Mesothelial cell of epicardium (in vitro differentiated cells): ENCODE measurements at regions not wholly inside any gene's neighbourhood (a gene's known extent, or its start where the extent isn't known, plus 50 kb on each side); places are given as distances from the start of the nearest gene placed in this dataset.

ENCODE experiments used
- DNase-seq, 2 experiments: peaks; one replicate each; pipeline ENCODE4 v3.0.0; 2021; ENCODE audit warnings: low spot score in 2 of 2; ENCODE audit not compliant: unreplicated experiment in 2 of 2
- H3K27ac Mint-ChIP-seq: 2 replicates; pipeline ENCODE4 v1.8.0; 2021; ENCODE audit warnings: mixed read lengths
- H3K27me3 Mint-ChIP-seq: 2 replicates; pipeline ENCODE4 v1.8.0; 2021; ENCODE audit warnings: low read depth, mixed read lengths
- H3K36me3 Mint-ChIP-seq: 2 replicates; pipeline ENCODE4 v1.8.0; 2021; ENCODE audit warnings: mixed read lengths
- H3K4me1 Mint-ChIP-seq: 2 replicates; pipeline ENCODE4 v1.8.0; 2021; ENCODE audit warnings: mixed read lengths
- H3K4me3 Mint-ChIP-seq: 2 replicates; pipeline ENCODE4 v1.8.0; 2021; ENCODE audit warnings: mild to moderate bottlenecking, moderate library complexity, mixed read lengths
- H3K9me3 Mint-ChIP-seq: 2 replicates; pipeline ENCODE4 v1.8.0; 2021; ENCODE audit warnings: mixed read lengths
- TF ChIP-seq, protein P1 (sequence below): fragments of 200-600 bp; sonication (generic); IDR thresholded peaks from one replicate; pipeline ENCODE4 v1.5.0; 2021; ENCODE audit warnings: antibody characterized with exemption; ENCODE audit not compliant: unreplicated experiment

DNA sequence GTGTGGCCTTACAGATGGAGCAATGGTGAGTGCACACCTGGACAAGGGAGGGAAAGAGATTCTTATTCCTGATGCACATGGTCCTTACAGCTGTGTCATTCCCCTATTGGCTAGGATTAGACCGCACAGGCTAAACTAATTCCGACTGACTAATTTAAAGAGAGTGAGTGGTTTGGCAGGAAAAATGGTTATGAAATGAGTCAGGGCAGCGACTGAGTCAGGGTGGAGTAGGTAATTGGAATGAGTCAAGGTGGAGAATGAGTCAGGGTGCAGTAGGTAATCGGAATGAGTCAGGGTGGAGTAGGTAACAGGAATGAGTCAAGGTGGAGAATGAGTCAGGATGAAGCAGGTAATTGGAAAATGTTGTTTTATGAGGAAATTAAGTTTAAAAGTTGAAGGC is 1353.7 kb upstream of the LRRTM1 start:
- no peak overlapping the region for H3K27ac Mint-ChIP-seq
- no peaks in the 10 kb centered on the region for H3K27me3 Mint-ChIP-seq
- H3K36me3 Mint-ChIP-seq: peaks cover 6% of the 10 kb centered on the region
- no peaks in the 10 kb centered on the region for H3K4me1 Mint-ChIP-seq
- DNase-seq: no peak
- H3K4me3 Mint-ChIP-seq: no peak overlapping the region
- H3K9me3 Mint-ChIP-seq: peaks cover 66% of the 10 kb centered on the region
- TF ChIP-seq, protein P1, sequence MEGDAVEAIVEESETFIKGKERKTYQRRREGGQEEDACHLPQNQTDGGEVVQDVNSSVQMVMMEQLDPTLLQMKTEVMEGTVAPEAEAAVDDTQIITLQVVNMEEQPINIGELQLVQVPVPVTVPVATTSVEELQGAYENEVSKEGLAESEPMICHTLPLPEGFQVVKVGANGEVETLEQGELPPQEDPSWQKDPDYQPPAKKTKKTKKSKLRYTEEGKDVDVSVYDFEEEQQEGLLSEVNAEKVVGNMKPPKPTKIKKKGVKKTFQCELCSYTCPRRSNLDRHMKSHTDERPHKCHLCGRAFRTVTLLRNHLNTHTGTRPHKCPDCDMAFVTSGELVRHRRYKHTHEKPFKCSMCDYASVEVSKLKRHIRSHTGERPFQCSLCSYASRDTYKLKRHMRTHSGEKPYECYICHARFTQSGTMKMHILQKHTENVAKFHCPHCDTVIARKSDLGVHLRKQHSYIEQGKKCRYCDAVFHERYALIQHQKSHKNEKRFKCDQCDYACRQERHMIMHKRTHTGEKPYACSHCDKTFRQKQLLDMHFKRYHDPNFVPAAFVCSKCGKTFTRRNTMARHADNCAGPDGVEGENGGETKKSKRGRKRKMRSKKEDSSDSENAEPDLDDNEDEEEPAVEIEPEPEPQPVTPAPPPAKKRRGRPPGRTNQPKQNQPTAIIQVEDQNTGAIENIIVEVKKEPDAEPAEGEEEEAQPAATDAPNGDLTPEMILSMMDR: no peak

- Mint-ChIP-seq H3K4me1 (peaks cover 2% of the 10 kb centered on the region), H3K9me3 (peaks cover 35% of the 10 kb centered on the region), H3K27ac (no peak overlapping the region), H3K27me3 (no peaks in the 10 kb centered on the region), H3K4me3 (no peak overlapping the region), H3K36me3 (no peaks in the 10 kb centered on the region)
- TF ChIP-seq, protein P1: no peak
- no peak for DNase-seq
These were observed 1345.8 kb upstream of the LRRTM1 start for GRCh38 chr2:81650048-81650971.

- Mint-ChIP-seq H3K36me3 (no peaks in the 10 kb centered on the region), H3K4me1 (peaks cover 2% of the 10 kb centered on the region), H3K27me3 (no peaks in the 10 kb centered on the region), H3K9me3 (peaks cover 24% of the 10 kb centered on the region), H3K4me3 (no peak overlapping the region), H3K27ac (no peak overlapping the region)
- DNase-seq: no peak
- TF ChIP-seq, protein P1: no peak
These were observed 1344.3 kb upstream of the LRRTM1 start for GRCh38 chr2:81648806-81649205.

- no peaks in the 10 kb centered on the region for H3K27me3 Mint-ChIP-seq
- no peaks in the 10 kb centered on the region for H3K36me3 Mint-ChIP-seq
- H3K4me3 Mint-ChIP-seq: no peak overlapping the region
- H3K27ac Mint-ChIP-seq: no peak overlapping the region
- DNase-seq: no peak
- H3K9me3 Mint-ChIP-seq: peaks cover 19% of the 10 kb centered on the region
- TF ChIP-seq, protein P1: no peak
- H3K4me1 Mint-ChIP-seq: peaks cover 2% of the 10 kb centered on the region
These were observed 1343.8 kb upstream of the LRRTM1 start for GRCh38 chr2:81648370-81648769.

DNA sequence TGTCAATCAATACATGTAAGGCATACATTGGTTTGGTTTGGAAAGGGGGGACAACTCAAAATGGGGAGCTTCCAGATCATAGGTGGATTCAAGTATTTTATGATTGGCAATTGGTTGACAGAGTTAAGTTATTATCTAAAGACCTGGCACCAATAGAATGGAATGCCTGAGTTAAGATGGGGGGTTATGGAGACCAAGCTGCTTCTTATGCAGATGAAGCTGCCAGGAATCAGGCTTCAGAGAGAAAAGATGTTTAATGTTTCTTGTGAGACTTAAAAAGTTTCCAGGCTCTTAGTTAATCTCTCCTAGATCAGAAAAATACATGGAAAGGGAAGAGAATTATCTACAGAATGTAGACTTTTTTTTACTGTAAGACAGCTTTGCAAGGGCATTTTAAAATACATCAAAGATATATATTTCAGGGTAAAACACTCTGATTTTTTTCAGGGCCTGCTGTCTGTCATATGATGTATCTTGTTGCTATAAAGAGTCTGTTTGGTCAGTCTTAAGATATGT is 1343.2 kb upstream of the LRRTM1 start:
- Mint-ChIP-seq H3K27me3 (no peaks in the 10 kb centered on the region), H3K4me1 (peaks cover 2% of the 10 kb centered on the region), H3K9me3 (peaks cover 14% of the 10 kb centered on the region), H3K4me3 (no peak overlapping the region), H3K36me3 (no peaks in the 10 kb centered on the region), H3K27ac (no peak overlapping the region)
- DNase-seq: no peak
- TF ChIP-seq, protein P1: no peak
